HepG2 (cell line): ENCODE measurements at regions not wholly inside any gene's neighbourhood (a gene's known extent, or its start where the extent isn't known, plus 50 kb on each side); places are given as distances from the start of the nearest gene placed in this dataset.

Experiments
- ATAC-seq: fragments of 200-7000 bp; cut with Tn5 transposase; 3 replicates; pipeline ENCODE4 v1.9.1; 2020; ENCODE audit warnings: mild to moderate bottlenecking, moderate library complexity
- BruUV-seq: library from RNA; stranded (reverse); fragments of 400-500 nt; replicated peaks from 2 replicates; lab custom pipeline; 2021; lab: Mats Ljungman, UMichigan
- CTCF ChIA-PET: fragments of 300-600 bp; formaldehyde crosslinking; extraction: SDS; loops from one replicate; lab custom pipeline; 2021; ENCODE audit warnings: low total read pairs, inconsistent platforms, low intra/inter-chr PET ratio; lab: Yijun Ruan, JAX
- POLR2A ChIA-PET: fragments of 350-600 bp; sonication (Branson Sonifier 250); formaldehyde crosslinking; loops from one replicate; lab custom pipeline; 2020; ENCODE audit warnings: antibody characterized with exemption, inconsistent platforms; lab: Yijun Ruan, JAX
- DNase-seq: peaks from one replicate; pipeline ENCODE4 v3.0.0-alpha.2; 2015; ENCODE audit warnings: low spot score
- FAIRE-seq: peaks from 3 replicates; lab custom pipeline; 2011; peaks lifted over from hg19 to GRCh38; lab: Jason Lieb, UNC
- H2AFZ ChIP-seq: one replicate; pipeline ENCODE4 v1.6.1; 2011; ENCODE audit warnings: low read length, inconsistent platforms
- H3K27ac ChIP-seq: fragments of 300-600 bp; 3 replicates; pipeline ENCODE4 v1.8.0; 2011; ENCODE audit warnings: mixed run types, mild to moderate bottlenecking, mixed read lengths, low read length, inconsistent platforms; ENCODE audit not compliant: insufficient read depth; ENCODE audit errors: extremely low read length
- H3K27me3 ChIP-seq, 2 experiments: fragments of 200-600 bp in 1 of 2; 2 replicates in 1 of 2; 3 replicates in 1 of 2; pipeline versions ENCODE4 v1.6.0 to v1.8.0; 2011; ENCODE audit warnings: low read length in 2 of 2, mild to moderate bottlenecking in 2 of 2, moderate library complexity in 2 of 2, inconsistent platforms in 1 of 2; ENCODE audit not compliant: insufficient read depth in 2 of 2, control insufficient read depth in 1 of 2
- H3K36me3 ChIP-seq, 2 experiments: fragments of 200-600 bp in 1 of 2; replicated peaks in 1 of 2; 2 replicates in 1 of 2; 3 replicates in 1 of 2; pipeline versions ENCODE4 v1.5.1 to v1.8.0; 2011; ENCODE audit warnings: low read length in 2 of 2, inconsistent platforms in 1 of 2; ENCODE audit not compliant: insufficient read depth in 2 of 2, control insufficient read depth in 1 of 2
- H3K4me1 ChIP-seq: 2 replicates; pipeline ENCODE4 v1.5.1; 2012; ENCODE audit warnings: low read length, inconsistent platforms; ENCODE audit not compliant: insufficient read depth
- H3K4me2 ChIP-seq: 2 replicates; pipeline ENCODE4 v1.6.0; 2011; ENCODE audit warnings: low read depth, low read length, inconsistent platforms
- H3K4me3 ChIP-seq, 3 experiments: fragments of 200-600 bp in 1 of 3; sonication (generic), shearing (Covaris generic) in 1 of 3; replicated peaks in 1 of 3; 2 replicates each; pipeline ENCODE4 v1.5.1; 2011 to 2016; ENCODE audit warnings: low read length in 3 of 3, inconsistent platforms in 2 of 3, low read depth in 2 of 3, mild to moderate bottlenecking in 2 of 3, control low read depth in 1 of 3, mixed read lengths in 1 of 3; ENCODE audit not compliant: insufficient read depth in 1 of 3
- H3K79me2 ChIP-seq: one replicate; pipeline ENCODE4 v1.6.1; 2011; ENCODE audit warnings: low read length, inconsistent platforms; ENCODE audit not compliant: insufficient read depth
- H3K9ac ChIP-seq: 2 replicates; pipeline ENCODE4 v1.6.0; 2011; ENCODE audit warnings: mild to moderate bottlenecking, low read depth, low read length, inconsistent platforms; ENCODE audit not compliant: insufficient read depth
- H3K9me3 ChIP-seq: 2 replicates; pipeline ENCODE4 v1.5.1; 2012; ENCODE audit warnings: mild to moderate bottlenecking, low read length
- H4K20me1 ChIP-seq: 2 replicates; pipeline ENCODE4 v1.6.0; 2011; ENCODE audit warnings: inconsistent platforms, mild to moderate bottlenecking, low read length, moderate library complexity; ENCODE audit not compliant: insufficient read depth
- ARID3A ChIP-seq: IDR thresholded peaks from 2 replicates; pipeline ENCODE4 v1.6.1; 2012; ENCODE audit warnings: low read depth, low read length, improper control_type of control experiment
- BRCA1 ChIP-seq: sonication (generic); formaldehyde crosslinking; IDR thresholded peaks from 2 replicates; pipeline ENCODE4 v1.4.0; 2020; ENCODE audit warnings: missing genetic modification reagents
- CHD2 ChIP-seq: IDR thresholded peaks from 2 replicates; pipeline ENCODE4 v1.6.1; 2011; ENCODE audit warnings: low read depth, low read length, improper control_type of control experiment
- ELF4 ChIP-seq: sonication (generic); formaldehyde crosslinking; IDR thresholded peaks from 2 replicates; pipeline ENCODE4 v1.5.0; 2020; ENCODE audit warnings: missing genetic modification reagents, mild to moderate bottlenecking, moderate library complexity, borderline replicate concordance
- FOXO1 ChIP-seq: sonication (generic); formaldehyde crosslinking; IDR thresholded peaks from 2 replicates; pipeline ENCODE4 v1.4.0; 2020; ENCODE audit warnings: missing genetic modification reagents
- ISL2 ChIP-seq: sonication (generic); formaldehyde crosslinking; IDR thresholded peaks from 2 replicates; pipeline ENCODE4 v1.5.0; 2020; ENCODE audit warnings: missing genetic modification reagents
- MAFG ChIP-seq: sonication (generic); formaldehyde crosslinking; IDR thresholded peaks from 2 replicates; pipeline ENCODE4 v1.5.1; 2020; ENCODE audit warnings: mild to moderate bottlenecking, missing genetic modification reagents
- MYC ChIP-seq: sonication (generic); formaldehyde crosslinking; IDR thresholded peaks from 2 replicates; pipeline ENCODE4 v1.9.0; 2021; ENCODE audit warnings: missing genetic modification reagents, borderline replicate concordance
- PHF8 ChIP-seq: sonication (generic); formaldehyde crosslinking; IDR thresholded peaks from 2 replicates; pipeline ENCODE4 v1.5.0; 2020; ENCODE audit warnings: missing genetic modification reagents
- SPEN ChIP-seq: sonication (generic); formaldehyde crosslinking; IDR thresholded peaks from 2 replicates; pipeline ENCODE4 v1.5.1; 2020; ENCODE audit warnings: low read depth, mild to moderate bottlenecking, missing genetic modification reagents
- TBP ChIP-seq: sonication (generic); formaldehyde crosslinking; IDR thresholded peaks from 2 replicates; pipeline ENCODE4 v1.5.0; 2020; ENCODE audit warnings: missing genetic modification reagents
- THAP11 ChIP-seq: IDR thresholded peaks from 2 replicates; pipeline ENCODE4 v1.6.1; 2016; ENCODE audit warnings: missing biosample characterization, missing genetic modification reagents
- TRIM22 ChIP-seq: fragments of 450-650 bp; IDR thresholded peaks from 2 replicates; pipeline ENCODE4 v1.6.1; 2017
- YEATS4 ChIP-seq: sonication (generic); formaldehyde crosslinking; IDR thresholded peaks from 2 replicates; pipeline ENCODE4 v1.4.0; 2020; ENCODE audit warnings: missing genetic modification reagents, borderline replicate concordance
- YY1 ChIP-seq: IDR thresholded peaks from 2 replicates; pipeline ENCODE4 v1.6.1; 2011; ENCODE audit warnings: low read length, low read depth, moderate library complexity, mild to moderate bottlenecking; ENCODE audit not compliant: insufficient read depth, insufficient replicate concordance
- ZMAT5 ChIP-seq: sonication (generic); formaldehyde crosslinking; IDR thresholded peaks from 2 replicates; pipeline ENCODE4 v1.5.0; 2020; ENCODE audit warnings: mild to moderate bottlenecking, low read depth, missing genetic modification reagents, borderline replicate concordance
- ZNF747 ChIP-seq: sonication (generic); formaldehyde crosslinking; IDR thresholded peaks from 2 replicates; pipeline ENCODE4 v1.8.1; 2023; ENCODE audit warnings: missing genetic modification reagents, mild to moderate bottlenecking, borderline replicate concordance
- WGBS: methylation state at CpG from one replicate; pipeline ENCODE4 v1.1.6; 2017; ENCODE audit warnings: low lambda C conversion rate; 5-methylcytosine and 5-hydroxymethylcytosine counted together
- in situ Hi-C: cut with HindIII; loops from 2 replicates; pipeline ENCODE4 v1.10.0; 2017; ENCODE audit warnings: low pct_unique_long_range_greater_than_20kb; ENCODE audit not compliant: extremely low pct_ligation_motif_present
- intact Hi-C: fragments of 100-400 bp; cut with micrococcal nuclease; formaldehyde crosslinking; loops from one replicate; pipeline ENCODE4 v1.10.0; 2022; ENCODE audit not compliant: unreplicated experiment

GRCh38 chr4:156029691-156030090 lies 76.0 kb upstream of the CTSO start:
- in situ Hi-C loops: no loop called here
- Histone ChIP-seq H3K27me3 (no peaks in the 10 kb centered on the region), H3K79me2 (no peaks in the 10 kb centered on the region), H2AFZ (no peak overlapping the region), H4K20me1 (no peaks in the 10 kb centered on the region), H3K27ac (no peak overlapping the region), H3K9ac (no peak overlapping the region), H3K9me3 (no peaks in the 10 kb centered on the region), H3K4me1 (no peaks in the 10 kb centered on the region), H3K36me3 (no peaks in the 10 kb centered on the region), H3K4me3 (no peak overlapping the region), H3K4me2 (no peak overlapping the region)
- intact Hi-C loops: no loop called here
- 19% methylated on average over 1 of the region's 1 CpG for WGBS
- DNase-seq (no peak), FAIRE-seq (no peak), ATAC-seq (no peak)
- POLR2A ChIA-PET: no interaction called here
- CTCF ChIA-PET: no interaction called here
- TF ChIP-seq ZMAT5 (no peak), TBP (CRISPR knock-in tag) (no peak), BRCA1 (CRISPR knock-in tag) (no peak), THAP11 (CRISPR knock-in tag) (no peak)
- BruUV-seq: no TSS peak

GRCh38 chr4:156021298-156021697 lies 67.6 kb upstream of the CTSO start:
- H3K4me1 ChIP-seq: no peaks in the 10 kb centered on the region
- H3K79me2 ChIP-seq: no peaks in the 10 kb centered on the region
- H4K20me1 ChIP-seq: no peaks in the 10 kb centered on the region
- H3K4me3 ChIP-seq: no peak overlapping the region
- no TSS peak for BruUV-seq
- no peaks in the 10 kb centered on the region for H3K36me3 ChIP-seq
- POLR2A ChIA-PET: no interaction called here
- intact Hi-C loops (no loop called here), in situ Hi-C loops (no loop called here)
- H3K9ac ChIP-seq: no peak overlapping the region
- FAIRE-seq (no peak), ATAC-seq (no peak), DNase-seq (no peak)
- H3K4me2 ChIP-seq: no peak overlapping the region
- H3K27ac ChIP-seq: no peak overlapping the region
- 3% methylated on average over 6 of the region's 6 CpGs for WGBS
- no peak overlapping the region for H2AFZ ChIP-seq
- no peaks in the 10 kb centered on the region for H3K9me3 ChIP-seq
- CTCF ChIA-PET: no interaction called here
- H3K27me3 ChIP-seq: no peaks in the 10 kb centered on the region; a peak in 1 of 5 replicates
- TF ChIP-seq ZNF747 (CRISPR knock-in tag): no peak
- TF ChIP-seq CHD2: no peak
- TF ChIP-seq SPEN: no peak
- no peak for TF ChIP-seq ISL2
- TF ChIP-seq TRIM22: no peak
- TF ChIP-seq MAFG (CRISPR knock-in tag): no peak
- TF ChIP-seq ELF4 (CRISPR knock-in tag): no peak
- no peak for TF ChIP-seq MYC (CRISPR knock-in tag)
- no peak for TF ChIP-seq YEATS4
- no peak for TF ChIP-seq YY1
- TF ChIP-seq PHF8 (CRISPR knock-in tag): no peak
- no peak for TF ChIP-seq ARID3A
- TF ChIP-seq FOXO1 (CRISPR knock-in tag): no peak
